Neural cell (in vitro differentiated cells): ENCODE measurements at regions not wholly inside any gene's neighbourhood (a gene's known extent, or its start where the extent isn't known, plus 50 kb on each side); places are given as distances from the start of the nearest gene placed in this dataset.

Source experiments
- H2AFZ ChIP-seq: fragments of 200-600, 300-800 bp; sonication (generic), shearing (Covaris generic); 2 replicates; pipeline ENCODE4 v1.6.0; 2014; ENCODE audit warnings: low read depth, mild to moderate bottlenecking, antibody characterized with exemption, low read length, moderate library complexity
- H3F3A ChIP-seq: fragments of 200-600 bp; shearing (Covaris generic); 2 replicates; pipeline ENCODE4 v1.6.1; 2016; ENCODE audit warnings: mild to moderate bottlenecking, moderate library complexity, mixed read lengths, antibody characterized with exemption, low read length; ENCODE audit not compliant: insufficient read depth, poor library complexity, severe bottlenecking
- H3K27ac ChIP-seq: fragments of 200-600, 300-800 bp; sonication (generic), shearing (Covaris generic); 2 replicates; pipeline ENCODE4 v1.5.1; 2014; ENCODE audit warnings: mild to moderate bottlenecking, low read length, moderate library complexity
- H3K27me3 ChIP-seq: fragments of 300-800, 200-600 bp; sonication (generic), shearing (Covaris generic); 2 replicates; pipeline ENCODE4 v1.6.0; 2014; ENCODE audit warnings: mild to moderate bottlenecking, low read depth, low read length, moderate library complexity; ENCODE audit not compliant: insufficient read depth
- H3K36me3 ChIP-seq: fragments of 300-800, 200-600 bp; sonication (generic), shearing (Covaris generic); 2 replicates; pipeline ENCODE4 v1.5.1; 2014; ENCODE audit warnings: mild to moderate bottlenecking, antibody characterized with exemption, low read length, moderate library complexity; ENCODE audit not compliant: insufficient read depth
- H3K4me2 ChIP-seq: fragments of 300-800, 200-600 bp; sonication (generic), shearing (Covaris generic); 2 replicates; pipeline ENCODE4 v1.6.0; 2014; ENCODE audit warnings: mild to moderate bottlenecking, low read length
- H3K4me3 ChIP-seq: fragments of 300-800, 200-600 bp; sonication (generic), shearing (Covaris generic); 2 replicates; pipeline ENCODE4 v1.5.1; 2014; ENCODE audit warnings: mild to moderate bottlenecking, low read length, moderate library complexity
- H3K79me2 ChIP-seq: fragments of 200-600 bp; shearing (Covaris generic); replicated peaks from 2 replicates; pipeline ENCODE4 v1.6.0; 2014; ENCODE audit warnings: mild to moderate bottlenecking, low read length, moderate library complexity; ENCODE audit not compliant: insufficient read depth
- H3K9ac ChIP-seq: fragments of 300-800, 200-600 bp; sonication (generic), shearing (Covaris generic); 2 replicates; pipeline ENCODE4 v1.6.1; 2016; ENCODE audit warnings: mild to moderate bottlenecking, low read length, mixed read lengths
- H3K9me2 ChIP-seq: fragments of 200-600 bp; shearing (Covaris generic); 2 replicates; pipeline ENCODE4 v1.6.1; 2016; ENCODE audit warnings: mild to moderate bottlenecking, low read length, mixed read lengths; ENCODE audit not compliant: insufficient read depth
- H3K9me3 ChIP-seq: fragments of 200-600, 300-800 bp; sonication (generic), shearing (Covaris generic); 2 replicates; pipeline ENCODE4 v1.6.1; 2016; ENCODE audit warnings: mild to moderate bottlenecking, mixed run types, low read length, moderate library complexity, mixed read lengths
- H4K20me1 ChIP-seq: fragments of 200-600 bp; shearing (Covaris generic); 2 replicates; pipeline ENCODE4 v1.6.1; 2016; ENCODE audit warnings: mild to moderate bottlenecking, mixed run types; ENCODE audit not compliant: insufficient read depth
- EP300 ChIP-seq: fragments of 450-650 bp; conservative IDR thresholded peaks from 2 replicates; pipeline ENCODE4 v1.6.1; 2014; ENCODE audit warnings: antibody characterized with exemption, mild to moderate bottlenecking, moderate library complexity; ENCODE audit not compliant: poor library complexity, severe bottlenecking
- EZH2 ChIP-seq: fragments of 200-600, 300-800 bp; shearing (Covaris generic), sonication (generic); IDR thresholded peaks from 2 replicates; pipeline ENCODE4 v1.6.1; 2014; ENCODE audit warnings: antibody characterized with exemption, low read length, borderline replicate concordance, mild to moderate bottlenecking; ENCODE audit not compliant: insufficient read depth, poor library complexity, severe bottlenecking
- MXI1 ChIP-seq: fragments of 450-650 bp; conservative IDR thresholded peaks from 2 replicates; pipeline ENCODE4 v1.6.1; 2014; ENCODE audit warnings: antibody characterized with exemption, mild to moderate bottlenecking; ENCODE audit not compliant: poor library complexity, severe bottlenecking
- POLR2AphosphoS5 ChIP-seq: IDR thresholded peaks from 2 replicates; pipeline ENCODE4 v1.6.1; 2012
- RAD21 ChIP-seq: fragments of 450-650 bp; conservative IDR thresholded peaks from 2 replicates; pipeline ENCODE4 v1.6.1; 2014; ENCODE audit warnings: antibody characterized with exemption, mild to moderate bottlenecking, moderate library complexity
- SMC3 ChIP-seq: fragments of 450-650 bp; conservative IDR thresholded peaks from 2 replicates; pipeline ENCODE4 v1.6.1; 2014; ENCODE audit warnings: antibody characterized with exemption, mild to moderate bottlenecking, moderate library complexity; ENCODE audit not compliant: poor library complexity
- TAF1 ChIP-seq: IDR thresholded peaks from 2 replicates; pipeline ENCODE4 v1.6.1; 2012; ENCODE audit warnings: low read depth
- TF ChIP-seq, protein P1 (sequence below): fragments of 450-650 bp; IDR thresholded peaks from 2 replicates; pipeline ENCODE4 v1.5.1; 2014; ENCODE audit warnings: antibody characterized with exemption, mild to moderate bottlenecking, moderate library complexity; ENCODE audit not compliant: poor library complexity, severe bottlenecking
- TF ChIP-seq, protein P2 (sequence below): IDR thresholded peaks from 2 replicates; pipeline ENCODE4 v1.6.1; 2012; ENCODE audit warnings: borderline replicate concordance

DNA sequence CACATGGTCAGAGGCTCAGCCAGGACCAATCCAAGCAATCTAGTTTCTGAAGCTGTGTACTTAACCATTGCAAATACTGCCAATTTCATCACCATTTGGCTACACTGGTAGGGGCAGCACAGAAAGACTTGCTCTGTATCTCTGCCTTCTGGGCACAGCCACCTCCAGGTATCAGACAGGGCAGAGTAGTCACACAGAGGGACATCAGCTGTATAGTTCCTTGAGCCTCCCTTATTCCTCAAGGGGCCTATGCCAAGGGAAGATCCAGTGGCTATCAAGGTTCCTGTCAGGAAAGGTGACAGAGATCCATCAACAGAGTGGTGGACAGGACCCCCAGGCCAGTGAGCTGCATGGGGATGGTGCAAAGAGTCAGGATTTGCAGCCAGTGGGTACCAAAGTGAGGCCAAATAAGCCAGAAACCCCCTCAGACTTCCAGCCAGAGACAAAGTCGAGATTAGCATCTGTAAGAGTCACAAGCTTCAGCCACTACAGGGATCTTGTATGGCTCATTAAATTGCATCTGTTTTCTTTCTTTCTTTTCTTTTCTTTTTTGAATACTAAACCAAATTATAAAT is 381.6 kb upstream of the CPEB2 start:
- Histone ChIP-seq H3K27ac (no peak overlapping the region), H3K9ac (no peak overlapping the region), H3K27me3 (no peaks in the 10 kb centered on the region), H3K79me2 (no peaks in the 10 kb centered on the region), H2AFZ (no peak overlapping the region), H3K4me3 (no peak overlapping the region), H3K9me3 (no peaks in the 10 kb centered on the region), H3F3A (no peaks in the 10 kb centered on the region), H3K9me2 (no peaks in the 10 kb centered on the region), H3K4me2 (no peak overlapping the region), H3K36me3 (no peaks in the 10 kb centered on the region), H4K20me1 (no peaks in the 10 kb centered on the region)
- TF ChIP-seq POLR2AphosphoS5 (no peak), EZH2 (no peak), EP300 (no peak), TAF1 (no peak), MXI1 (no peak)
- TF ChIP-seq, protein P1, sequence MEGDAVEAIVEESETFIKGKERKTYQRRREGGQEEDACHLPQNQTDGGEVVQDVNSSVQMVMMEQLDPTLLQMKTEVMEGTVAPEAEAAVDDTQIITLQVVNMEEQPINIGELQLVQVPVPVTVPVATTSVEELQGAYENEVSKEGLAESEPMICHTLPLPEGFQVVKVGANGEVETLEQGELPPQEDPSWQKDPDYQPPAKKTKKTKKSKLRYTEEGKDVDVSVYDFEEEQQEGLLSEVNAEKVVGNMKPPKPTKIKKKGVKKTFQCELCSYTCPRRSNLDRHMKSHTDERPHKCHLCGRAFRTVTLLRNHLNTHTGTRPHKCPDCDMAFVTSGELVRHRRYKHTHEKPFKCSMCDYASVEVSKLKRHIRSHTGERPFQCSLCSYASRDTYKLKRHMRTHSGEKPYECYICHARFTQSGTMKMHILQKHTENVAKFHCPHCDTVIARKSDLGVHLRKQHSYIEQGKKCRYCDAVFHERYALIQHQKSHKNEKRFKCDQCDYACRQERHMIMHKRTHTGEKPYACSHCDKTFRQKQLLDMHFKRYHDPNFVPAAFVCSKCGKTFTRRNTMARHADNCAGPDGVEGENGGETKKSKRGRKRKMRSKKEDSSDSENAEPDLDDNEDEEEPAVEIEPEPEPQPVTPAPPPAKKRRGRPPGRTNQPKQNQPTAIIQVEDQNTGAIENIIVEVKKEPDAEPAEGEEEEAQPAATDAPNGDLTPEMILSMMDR = no peak

DNA sequence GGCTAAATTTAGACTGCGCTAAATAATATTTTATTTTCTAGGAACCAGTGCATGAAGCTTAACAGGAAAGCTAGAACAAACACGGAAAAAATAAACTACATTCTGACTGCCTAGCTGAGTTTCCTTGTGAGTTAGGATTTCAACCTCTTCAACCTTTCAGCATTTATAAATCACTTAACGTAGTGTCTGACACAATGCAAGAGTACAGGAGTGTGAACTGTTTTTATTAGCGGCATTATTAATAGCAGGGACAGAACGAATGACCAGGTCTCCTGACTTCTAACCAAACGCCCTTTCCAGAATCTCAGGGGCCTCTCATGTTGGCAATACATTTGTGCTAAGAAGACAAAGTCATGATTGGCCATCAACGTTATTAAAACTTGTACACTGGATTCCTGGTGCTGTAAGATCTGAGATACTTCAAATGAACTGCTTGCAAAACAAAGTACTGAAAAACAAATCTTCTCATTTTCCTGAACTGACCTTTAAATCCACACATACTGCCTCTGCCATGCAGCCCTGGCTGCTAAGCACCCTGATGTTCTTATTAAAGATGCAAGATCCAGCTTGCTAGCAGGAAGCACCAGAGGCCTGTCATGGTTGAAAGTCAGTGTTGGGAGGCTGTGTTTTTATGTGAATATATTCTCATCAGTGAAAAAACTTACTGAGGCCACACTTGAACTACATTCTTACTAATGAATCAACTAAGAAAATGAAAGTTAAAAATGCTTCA is 380.4 kb upstream of the CPEB2 start:
- H3K9ac ChIP-seq = no peak overlapping the region
- no peaks in the 10 kb centered on the region for H3K36me3 ChIP-seq
- H3K9me3 ChIP-seq = no peaks in the 10 kb centered on the region
- no peaks in the 10 kb centered on the region for H4K20me1 ChIP-seq
- TF ChIP-seq POLR2AphosphoS5 (no peak), EZH2 (no peak), SMC3 (no peak), MXI1 (no peak), RAD21 (no peak), TAF1 (no peak), EP300 (no peak)
- TF ChIP-seq, protein P1 = no peak
- TF ChIP-seq, protein P2, sequence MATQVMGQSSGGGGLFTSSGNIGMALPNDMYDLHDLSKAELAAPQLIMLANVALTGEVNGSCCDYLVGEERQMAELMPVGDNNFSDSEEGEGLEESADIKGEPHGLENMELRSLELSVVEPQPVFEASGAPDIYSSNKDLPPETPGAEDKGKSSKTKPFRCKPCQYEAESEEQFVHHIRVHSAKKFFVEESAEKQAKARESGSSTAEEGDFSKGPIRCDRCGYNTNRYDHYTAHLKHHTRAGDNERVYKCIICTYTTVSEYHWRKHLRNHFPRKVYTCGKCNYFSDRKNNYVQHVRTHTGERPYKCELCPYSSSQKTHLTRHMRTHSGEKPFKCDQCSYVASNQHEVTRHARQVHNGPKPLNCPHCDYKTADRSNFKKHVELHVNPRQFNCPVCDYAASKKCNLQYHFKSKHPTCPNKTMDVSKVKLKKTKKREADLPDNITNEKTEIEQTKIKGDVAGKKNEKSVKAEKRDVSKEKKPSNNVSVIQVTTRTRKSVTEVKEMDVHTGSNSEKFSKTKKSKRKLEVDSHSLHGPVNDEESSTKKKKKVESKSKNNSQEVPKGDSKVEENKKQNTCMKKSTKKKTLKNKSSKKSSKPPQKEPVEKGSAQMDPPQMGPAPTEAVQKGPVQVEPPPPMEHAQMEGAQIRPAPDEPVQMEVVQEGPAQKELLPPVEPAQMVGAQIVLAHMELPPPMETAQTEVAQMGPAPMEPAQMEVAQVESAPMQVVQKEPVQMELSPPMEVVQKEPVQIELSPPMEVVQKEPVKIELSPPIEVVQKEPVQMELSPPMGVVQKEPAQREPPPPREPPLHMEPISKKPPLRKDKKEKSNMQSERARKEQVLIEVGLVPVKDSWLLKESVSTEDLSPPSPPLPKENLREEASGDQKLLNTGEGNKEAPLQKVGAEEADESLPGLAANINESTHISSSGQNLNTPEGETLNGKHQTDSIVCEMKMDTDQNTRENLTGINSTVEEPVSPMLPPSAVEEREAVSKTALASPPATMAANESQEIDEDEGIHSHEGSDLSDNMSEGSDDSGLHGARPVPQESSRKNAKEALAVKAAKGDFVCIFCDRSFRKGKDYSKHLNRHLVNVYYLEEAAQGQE = no peak
- no peaks in the 10 kb centered on the region for H3K79me2 ChIP-seq
- H3F3A ChIP-seq = no peaks in the 10 kb centered on the region
- H3K27ac ChIP-seq = no peak overlapping the region
- H2AFZ ChIP-seq = no peak overlapping the region
- H3K27me3 ChIP-seq = no peaks in the 10 kb centered on the region
- H3K4me2 ChIP-seq = no peak overlapping the region
- no peak overlapping the region for H3K4me3 ChIP-seq
- H3K9me2 ChIP-seq = no peaks in the 10 kb centered on the region
